HFFc6 (cell line): ENCODE measurements at regions not wholly inside any gene's neighbourhood (a gene's known extent, or its start where the extent isn't known, plus 50 kb on each side); places are given as distances from the start of the nearest gene placed in this dataset.

Experiments
- DNase-seq: peaks from one replicate; pipeline ENCODE4 v3.0.0-alpha.2; 2018
- H3K27ac Mint-ChIP-seq: 2 replicates; pipeline ENCODE4 v1.8.0; 2020; ENCODE audit warnings: mild to moderate bottlenecking, mixed read lengths
- H3K27me3 Mint-ChIP-seq: 2 replicates; pipeline ENCODE4 v1.8.0; 2021; ENCODE audit warnings: mild to moderate bottlenecking, moderate library complexity, mixed read lengths; ENCODE audit not compliant: insufficient read depth
- H3K36me3 Mint-ChIP-seq: 2 replicates; pipeline ENCODE4 v1.8.0; 2021; ENCODE audit warnings: low read depth, mixed read lengths
- H3K4me1 Mint-ChIP-seq: 2 replicates; pipeline ENCODE4 v1.8.0; 2020; ENCODE audit warnings: low read depth, mixed read lengths
- H3K4me3 Mint-ChIP-seq: 2 replicates; pipeline ENCODE4 v1.8.0; 2020; ENCODE audit warnings: mild to moderate bottlenecking, moderate library complexity, mixed read lengths
- H3K9me3 Mint-ChIP-seq: 2 replicates; pipeline ENCODE4 v1.8.0; 2020; ENCODE audit warnings: mild to moderate bottlenecking, mixed read lengths
- CTCF ChIP-seq: fragments of 200-600 bp; sonication (generic); IDR thresholded peaks from 2 replicates; pipeline ENCODE4 v1.5.0; 2021; ENCODE audit warnings: antibody characterized with exemption, mild to moderate bottlenecking

- no peaks in the 10 kb centered on the region for H3K4me1 Mint-ChIP-seq
Observed at GRCh38 chr7:10720042-10720441, 253.6 kb upstream of the PHF14 start.

GRCh38 chr7:10721289-10721688 is 252.4 kb upstream of the PHF14 start:
- TF ChIP-seq CTCF: no peak
- no peak for DNase-seq
- no peaks in the 10 kb centered on the region for H3K4me1 Mint-ChIP-seq
- no peaks in the 10 kb centered on the region for H3K27me3 Mint-ChIP-seq
- no peaks in the 10 kb centered on the region for H3K36me3 Mint-ChIP-seq
- H3K4me3 Mint-ChIP-seq: no peak overlapping the region
- no peak overlapping the region for H3K27ac Mint-ChIP-seq
- peaks cover 35% of the 10 kb centered on the region for H3K9me3 Mint-ChIP-seq

More at GRCh38 chr7:10720042-10720441, 253.6 kb upstream of the PHF14 start:
- Mint-ChIP-seq H3K4me3 (no peak overlapping the region), H3K27ac (no peak overlapping the region), H3K9me3 (peaks cover 38% of the 10 kb centered on the region), H3K36me3 (no peaks in the 10 kb centered on the region), H3K27me3 (no peaks in the 10 kb centered on the region)
- TF ChIP-seq CTCF: no peak
- no peak for DNase-seq

GRCh38 chr7:10723832-10724231 is 249.8 kb upstream of the PHF14 start:
- Mint-ChIP-seq H3K27me3 (no peaks in the 10 kb centered on the region), H3K27ac (no peak overlapping the region), H3K4me1 (no peaks in the 10 kb centered on the region), H3K4me3 (no peak overlapping the region), H3K9me3 (peaks cover 38% of the 10 kb centered on the region), H3K36me3 (no peaks in the 10 kb centered on the region)
- no peak for TF ChIP-seq CTCF
- no peak for DNase-seq

GRCh38 chr7:10724449-10724848 is 249.2 kb upstream of the PHF14 start:
- no peaks in the 10 kb centered on the region for H3K27me3 Mint-ChIP-seq
- no peak for TF ChIP-seq CTCF
- H3K4me3 Mint-ChIP-seq: no peak overlapping the region
- H3K36me3 Mint-ChIP-seq: no peaks in the 10 kb centered on the region
- no peaks in the 10 kb centered on the region for H3K4me1 Mint-ChIP-seq
- no peak for DNase-seq
- no peak overlapping the region for H3K27ac Mint-ChIP-seq
- H3K9me3 Mint-ChIP-seq: peaks cover 36% of the 10 kb centered on the region

- H3K9me3 Mint-ChIP-seq: peaks cover 60% of the 10 kb centered on the region
- DNase-seq: no peak
- no peaks in the 10 kb centered on the region; the same call in 1 of the 2 replicates for H3K36me3 Mint-ChIP-seq
- H3K4me1 Mint-ChIP-seq: no peaks in the 10 kb centered on the region
- no peak overlapping the region for H3K27ac Mint-ChIP-seq
- no peak overlapping the region for H3K4me3 Mint-ChIP-seq
- no peaks in the 10 kb centered on the region for H3K27me3 Mint-ChIP-seq
- no peak for TF ChIP-seq CTCF
Observed at GRCh38 chr7:10727636-10728035, 246.0 kb upstream of the PHF14 start.

GRCh38 chr7:10731253-10731773 is 242.4 kb upstream of the PHF14 start:
- Mint-ChIP-seq H3K27ac (no peak overlapping the region), H3K4me3 (no peak overlapping the region), H3K36me3 (no peaks in the 10 kb centered on the region; the same call in 1 of the 2 replicates), H3K9me3 (peaks cover 60% of the 10 kb centered on the region), H3K4me1 (no peaks in the 10 kb centered on the region), H3K27me3 (no peaks in the 10 kb centered on the region)
- no peak for TF ChIP-seq CTCF
- no peak for DNase-seq
